HCT116 (cell line): ENCODE measurements at regions not wholly inside any gene's neighbourhood (a gene's known extent, or its start where the extent isn't known, plus 50 kb on each side); places are given as distances from the start of the nearest gene placed in this dataset.

Experiments
- ATAC-seq: fragments of 200-7000 bp; cut with Tn5 transposase; 2 replicates; pipeline ENCODE4 v1.9.1; 2020; ENCODE audit warnings: mild to moderate bottlenecking, moderate library complexity
- BruUV-seq: library from RNA; stranded (reverse); fragments of 400-500 nt; replicated peaks from 2 replicates; lab custom pipeline; 2021; lab: Mats Ljungman, UMichigan
- CTCF ChIA-PET: fragments of 300-600 bp; sonication (Branson Sonifier 250); formaldehyde crosslinking; loops from one replicate; lab custom pipeline; 2021; ENCODE audit warnings: antibody characterized with exemption; lab: Charles Lee
- POLR2A ChIA-PET: fragments of 300-600, 350-600 bp; sonication (Branson Sonifier 250); formaldehyde crosslinking; loops from one replicate; lab custom pipeline; 2021; ENCODE audit warnings: antibody characterized with exemption; lab: Charles Lee
- RAD21 ChIA-PET, 2 experiments: fragments of 300-600 bp; sonication (Branson Sonifier 250); formaldehyde crosslinking; loops; one replicate each; lab custom pipeline; 2023; ENCODE audit warnings: low total read pairs in 2 of 2; ENCODE audit not compliant: uncharacterized antibody in 2 of 2, unreplicated experiment in 2 of 2, low non-redundant PET in 1 of 2; lab: Charles Lee
- DNase-seq: peaks from one replicate; pipeline ENCODE4 v3.0.0-alpha.2; 2010; ENCODE audit warnings: low read depth, low spot score
- H2AFZ ChIP-seq: fragments of 200-600 bp; shearing (Covaris generic), sonication (generic); 2 replicates; pipeline ENCODE4 v1.6.1; 2017; ENCODE audit warnings: low read depth, mixed run types, mixed read lengths, antibody characterized with exemption, low read length; ENCODE audit not compliant: poor library complexity, severe bottlenecking
- H3K27ac ChIP-seq: 2 replicates; pipeline ENCODE4 v1.5.1; 2012; ENCODE audit warnings: low read depth, low read length
- H3K27me3 ChIP-seq: fragments of 200-600 bp; sonication (generic); 2 replicates; pipeline ENCODE4 v1.6.1; 2016; ENCODE audit warnings: mixed run types, low read length, mixed read lengths; ENCODE audit not compliant: insufficient read depth
- H3K36me3 ChIP-seq, 2 experiments: fragments of 200-500 bp in 1 of 2; fragments of 200-600 bp in 1 of 2; sonication (Bioruptor generic) in 1 of 2; sonication (generic) in 1 of 2; 2 replicates each; pipeline versions ENCODE4 v1.5.1 to v1.6.1; 2014 to 2016; ENCODE audit warnings: low read length in 2 of 2, inconsistent platforms in 1 of 2, mixed read lengths in 1 of 2, mixed run types in 1 of 2; ENCODE audit not compliant: insufficient read depth in 2 of 2, control insufficient read depth in 1 of 2
- H3K4me1 ChIP-seq, 2 experiments: fragments of 200-600 bp in 1 of 2; sonication (generic) in 1 of 2; 2 replicates each; pipeline versions ENCODE4 v1.5.1 to v1.6.1; 2012 to 2017; ENCODE audit warnings: low read length in 2 of 2, inconsistent platforms in 1 of 2, mild to moderate bottlenecking in 1 of 2, mixed read lengths in 1 of 2, mixed run types in 1 of 2, moderate library complexity in 1 of 2; ENCODE audit not compliant: insufficient read depth in 2 of 2, control insufficient read depth in 1 of 2
- H3K4me2 ChIP-seq: fragments of 200-600 bp; sonication (generic); 2 replicates; pipeline ENCODE4 v1.6.1; 2017; ENCODE audit warnings: mixed run types, low read length, mixed read lengths
- H3K4me3 ChIP-seq, 2 experiments: fragments of 200-600 bp in 1 of 2; sonication (generic) in 1 of 2; replicated peaks in 1 of 2; 2 replicates each; pipeline ENCODE4 v1.5.1; 2011 to 2016; ENCODE audit warnings: low read length in 2 of 2, control low read depth in 1 of 2, low read depth in 1 of 2, mild to moderate bottlenecking in 1 of 2, mixed read lengths in 1 of 2, mixed run types in 1 of 2
- H3K79me2 ChIP-seq: fragments of 200-600 bp; sonication (generic); 2 replicates; pipeline ENCODE4 v1.6.1; 2017; ENCODE audit warnings: mild to moderate bottlenecking, mixed run types, low read length, moderate library complexity, mixed read lengths; ENCODE audit not compliant: insufficient read depth
- H3K9ac ChIP-seq: fragments of 200-600 bp; sonication (generic); 2 replicates; pipeline ENCODE4 v1.6.1; 2016; ENCODE audit warnings: low read length, mixed read lengths
- H3K9me2 ChIP-seq: fragments of 200-600 bp; sonication (generic), shearing (Covaris generic); 2 replicates; pipeline ENCODE4 v1.6.1; 2017; ENCODE audit warnings: mixed run types, mild to moderate bottlenecking, moderate library complexity; ENCODE audit not compliant: insufficient read depth
- H3K9me3 ChIP-seq, 2 experiments: fragments of 200-500 bp in 1 of 2; fragments of 200-600 bp in 1 of 2; sonication (Bioruptor generic) in 1 of 2; sonication (generic) in 1 of 2; 2 replicates each; pipeline ENCODE4 v1.6.1; 2014 to 2017; ENCODE audit warnings: low read length in 2 of 2, mixed read lengths in 2 of 2, inconsistent platforms in 1 of 2, low read depth in 1 of 2, mild to moderate bottlenecking in 1 of 2, mixed run types in 1 of 2, moderate library complexity in 1 of 2; ENCODE audit not compliant: control insufficient read depth in 1 of 2, insufficient read depth in 1 of 2
- H4K20me1 ChIP-seq: fragments of 200-600 bp; sonication (generic), shearing (Covaris generic); 2 replicates; pipeline ENCODE4 v1.6.1; 2017; ENCODE audit warnings: mixed run types, mild to moderate bottlenecking, moderate library complexity; ENCODE audit not compliant: insufficient read depth
- ATF3 ChIP-seq: IDR thresholded peaks from 2 replicates; pipeline ENCODE4 v1.6.1; 2012
- CBX3 ChIP-seq: IDR thresholded peaks from 2 replicates; pipeline ENCODE4 v1.6.1; 2012; ENCODE audit warnings: low read depth
- EZH2 ChIP-seq: fragments of 200-600 bp; sonication (generic); IDR thresholded peaks from 2 replicates; pipeline ENCODE4 v1.6.1; 2017; ENCODE audit warnings: antibody characterized with exemption, mixed run types
- FOSL1 ChIP-seq: IDR thresholded peaks from 2 replicates; pipeline ENCODE4 v1.6.1; 2012; ENCODE audit warnings: low read depth
- POLR2A ChIP-seq: IDR thresholded peaks from 2 replicates; pipeline ENCODE4 v1.7.0; 2011; ENCODE audit warnings: borderline replicate concordance; ENCODE audit not compliant: insufficient read depth, insufficient read length; ENCODE audit errors: extremely low read depth
- POLR2AphosphoS5 ChIP-seq: IDR thresholded peaks from 2 replicates; pipeline ENCODE4 v1.6.1; 2011; ENCODE audit warnings: mild to moderate bottlenecking, low read depth, low read length, moderate library complexity
- SIN3A ChIP-seq: IDR thresholded peaks from 2 replicates; pipeline ENCODE4 v1.6.1; 2012; ENCODE audit warnings: low read depth
- SRF ChIP-seq: IDR thresholded peaks from 2 replicates; pipeline ENCODE4 v1.6.1; 2012; ENCODE audit warnings: low read depth
- TCF7L2 ChIP-seq: IDR thresholded peaks from 2 replicates; pipeline ENCODE4 v1.7.0; 2011; ENCODE audit warnings: borderline replicate concordance, inconsistent platforms; ENCODE audit not compliant: insufficient read depth, insufficient read length; ENCODE audit errors: extremely low read depth
- YY1 ChIP-seq: IDR thresholded peaks from 2 replicates; pipeline ENCODE4 v1.6.1; 2011; ENCODE audit warnings: low read length, low read depth, moderate library complexity, mild to moderate bottlenecking; ENCODE audit not compliant: insufficient replicate concordance; ENCODE audit errors: extremely low read depth
- ZNF274 ChIP-seq: fragments of 200-500 bp; sonication (Bioruptor generic); IDR thresholded peaks from 2 replicates; pipeline ENCODE4 v1.6.1; 2014; ENCODE audit warnings: mild to moderate bottlenecking, low read depth, low read length, inconsistent platforms
- intact Hi-C: fragments of 100-400 bp; cut with micrococcal nuclease; formaldehyde crosslinking; loops from 2 replicates; pipeline ENCODE4 v1.10.0; 2022
- TF ChIP-seq, protein P1 (sequence below), 3 experiments: fragments of 200-600 bp in 1 of 3; sonication (generic) in 1 of 3; IDR thresholded peaks in 2 of 3; conservative IDR thresholded peaks in 1 of 3; 2 replicates each; pipeline ENCODE4 v1.5.1; 2012 to 2017; ENCODE audit warnings: low read depth in 2 of 3, low read length in 2 of 3, antibody characterized with exemption in 1 of 3, borderline replicate concordance in 1 of 3, control low read depth in 1 of 3, mild to moderate bottlenecking in 1 of 3, mixed read lengths in 1 of 3, mixed run types in 1 of 3, moderate library complexity in 1 of 3; ENCODE audit not compliant: insufficient read depth in 1 of 3
- TF ChIP-seq, protein P2 (sequence below): IDR thresholded peaks from 2 replicates; pipeline ENCODE4 v1.6.1; 2011; ENCODE audit warnings: mild to moderate bottlenecking, low read length, moderate library complexity; ENCODE audit not compliant: insufficient replicate concordance; ENCODE audit errors: extremely low read depth
- TF ChIP-seq, protein P3 (sequence below): IDR thresholded peaks from 2 replicates; pipeline ENCODE4 v1.6.1; 2012; ENCODE audit warnings: low read depth

- TF ChIP-seq, protein P1, sequence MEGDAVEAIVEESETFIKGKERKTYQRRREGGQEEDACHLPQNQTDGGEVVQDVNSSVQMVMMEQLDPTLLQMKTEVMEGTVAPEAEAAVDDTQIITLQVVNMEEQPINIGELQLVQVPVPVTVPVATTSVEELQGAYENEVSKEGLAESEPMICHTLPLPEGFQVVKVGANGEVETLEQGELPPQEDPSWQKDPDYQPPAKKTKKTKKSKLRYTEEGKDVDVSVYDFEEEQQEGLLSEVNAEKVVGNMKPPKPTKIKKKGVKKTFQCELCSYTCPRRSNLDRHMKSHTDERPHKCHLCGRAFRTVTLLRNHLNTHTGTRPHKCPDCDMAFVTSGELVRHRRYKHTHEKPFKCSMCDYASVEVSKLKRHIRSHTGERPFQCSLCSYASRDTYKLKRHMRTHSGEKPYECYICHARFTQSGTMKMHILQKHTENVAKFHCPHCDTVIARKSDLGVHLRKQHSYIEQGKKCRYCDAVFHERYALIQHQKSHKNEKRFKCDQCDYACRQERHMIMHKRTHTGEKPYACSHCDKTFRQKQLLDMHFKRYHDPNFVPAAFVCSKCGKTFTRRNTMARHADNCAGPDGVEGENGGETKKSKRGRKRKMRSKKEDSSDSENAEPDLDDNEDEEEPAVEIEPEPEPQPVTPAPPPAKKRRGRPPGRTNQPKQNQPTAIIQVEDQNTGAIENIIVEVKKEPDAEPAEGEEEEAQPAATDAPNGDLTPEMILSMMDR (IDR thresholded peaks at IDR 0.05 in 2 of 3, conservative IDR thresholded peaks at IDR 0.05 in 1 of 3; ENCODE audit: borderline replicate concordance in 1 of 3, insufficient read depth in 1 of 3, low read depth in 2 of 3, low read length in 2 of 3), result no peak
- TF ChIP-seq FOSL1 (no peak), CBX3 (no peak), EZH2 (no peak)
Observed at GRCh38 chr3:43219616-43220015, 66.7 kb upstream of the SNRK start (continued).

- Histone ChIP-seq H3K4me3 (no peak overlapping the region), H2AFZ (no peak overlapping the region), H4K20me1 (no peaks in the 10 kb centered on the region), H3K9ac (no peak overlapping the region), H3K4me2 (no peak overlapping the region), H3K9me2 (no peaks in the 10 kb centered on the region), H3K27ac (no peak overlapping the region), H3K9me3 (no peaks in the 10 kb centered on the region), H3K4me1 (peaks cover 0 to 14% of the 10 kb centered on the region in 2 experiments; a peak in 2 of 4 replicates), H3K36me3 (no peaks in the 10 kb centered on the region), H3K27me3 (no peaks in the 10 kb centered on the region), H3K79me2 (no peaks in the 10 kb centered on the region)
- TF ChIP-seq ZNF274 (no peak), TCF7L2 (no peak), ATF3 (no peak), SRF (no peak), POLR2AphosphoS5 (no peak), SIN3A (no peak), YY1 (no peak), POLR2A (no peak)
- TF ChIP-seq, protein P2, sequence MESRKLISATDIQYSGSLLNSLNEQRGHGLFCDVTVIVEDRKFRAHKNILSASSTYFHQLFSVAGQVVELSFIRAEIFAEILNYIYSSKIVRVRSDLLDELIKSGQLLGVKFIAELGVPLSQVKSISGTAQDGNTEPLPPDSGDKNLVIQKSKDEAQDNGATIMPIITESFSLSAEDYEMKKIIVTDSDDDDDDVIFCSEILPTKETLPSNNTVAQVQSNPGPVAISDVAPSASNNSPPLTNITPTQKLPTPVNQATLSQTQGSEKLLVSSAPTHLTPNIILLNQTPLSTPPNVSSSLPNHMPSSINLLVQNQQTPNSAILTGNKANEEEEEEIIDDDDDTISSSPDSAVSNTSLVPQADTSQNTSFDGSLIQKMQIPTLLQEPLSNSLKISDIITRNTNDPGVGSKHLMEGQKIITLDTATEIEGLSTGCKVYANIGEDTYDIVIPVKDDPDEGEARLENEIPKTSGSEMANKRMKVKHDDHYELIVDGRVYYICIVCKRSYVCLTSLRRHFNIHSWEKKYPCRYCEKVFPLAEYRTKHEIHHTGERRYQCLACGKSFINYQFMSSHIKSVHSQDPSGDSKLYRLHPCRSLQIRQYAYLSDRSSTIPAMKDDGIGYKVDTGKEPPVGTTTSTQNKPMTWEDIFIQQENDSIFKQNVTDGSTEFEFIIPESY, result no peak
- TF ChIP-seq, protein P3, sequence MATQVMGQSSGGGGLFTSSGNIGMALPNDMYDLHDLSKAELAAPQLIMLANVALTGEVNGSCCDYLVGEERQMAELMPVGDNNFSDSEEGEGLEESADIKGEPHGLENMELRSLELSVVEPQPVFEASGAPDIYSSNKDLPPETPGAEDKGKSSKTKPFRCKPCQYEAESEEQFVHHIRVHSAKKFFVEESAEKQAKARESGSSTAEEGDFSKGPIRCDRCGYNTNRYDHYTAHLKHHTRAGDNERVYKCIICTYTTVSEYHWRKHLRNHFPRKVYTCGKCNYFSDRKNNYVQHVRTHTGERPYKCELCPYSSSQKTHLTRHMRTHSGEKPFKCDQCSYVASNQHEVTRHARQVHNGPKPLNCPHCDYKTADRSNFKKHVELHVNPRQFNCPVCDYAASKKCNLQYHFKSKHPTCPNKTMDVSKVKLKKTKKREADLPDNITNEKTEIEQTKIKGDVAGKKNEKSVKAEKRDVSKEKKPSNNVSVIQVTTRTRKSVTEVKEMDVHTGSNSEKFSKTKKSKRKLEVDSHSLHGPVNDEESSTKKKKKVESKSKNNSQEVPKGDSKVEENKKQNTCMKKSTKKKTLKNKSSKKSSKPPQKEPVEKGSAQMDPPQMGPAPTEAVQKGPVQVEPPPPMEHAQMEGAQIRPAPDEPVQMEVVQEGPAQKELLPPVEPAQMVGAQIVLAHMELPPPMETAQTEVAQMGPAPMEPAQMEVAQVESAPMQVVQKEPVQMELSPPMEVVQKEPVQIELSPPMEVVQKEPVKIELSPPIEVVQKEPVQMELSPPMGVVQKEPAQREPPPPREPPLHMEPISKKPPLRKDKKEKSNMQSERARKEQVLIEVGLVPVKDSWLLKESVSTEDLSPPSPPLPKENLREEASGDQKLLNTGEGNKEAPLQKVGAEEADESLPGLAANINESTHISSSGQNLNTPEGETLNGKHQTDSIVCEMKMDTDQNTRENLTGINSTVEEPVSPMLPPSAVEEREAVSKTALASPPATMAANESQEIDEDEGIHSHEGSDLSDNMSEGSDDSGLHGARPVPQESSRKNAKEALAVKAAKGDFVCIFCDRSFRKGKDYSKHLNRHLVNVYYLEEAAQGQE, result no peak
- ChIA-PET POLR2A (no interaction called here), CTCF (no interaction called here), RAD21 (no interaction called here)
- ATAC-seq (no peak), DNase-seq (no peak)
- no TSS peak for BruUV-seq
- intact Hi-C loops, result no loop called here
Observed at GRCh38 chr3:43218921-43219320, 67.4 kb upstream of the SNRK start.
